ENCODE measurements at regions not wholly inside any gene's neighbourhood (a gene's known extent, or its start where the extent isn't known, plus 50 kb on each side); places are given as distances from the start of the nearest gene placed in this dataset.

- H3K27me3 ChIP-seq, result no peaks in the 10 kb centered on the region
These were observed 194.3 kb upstream of the GRAMD2B start for GRCh38 chr5:126228934-126229333.

GRCh38 chr5:126233256-126233655 is 190.0 kb upstream of the GRAMD2B start:
- TF ChIP-seq EZH2phosphoT487 (IDR thresholded peaks at IDR 0.05), result no peak
- TF ChIP-seq, protein P1, sequence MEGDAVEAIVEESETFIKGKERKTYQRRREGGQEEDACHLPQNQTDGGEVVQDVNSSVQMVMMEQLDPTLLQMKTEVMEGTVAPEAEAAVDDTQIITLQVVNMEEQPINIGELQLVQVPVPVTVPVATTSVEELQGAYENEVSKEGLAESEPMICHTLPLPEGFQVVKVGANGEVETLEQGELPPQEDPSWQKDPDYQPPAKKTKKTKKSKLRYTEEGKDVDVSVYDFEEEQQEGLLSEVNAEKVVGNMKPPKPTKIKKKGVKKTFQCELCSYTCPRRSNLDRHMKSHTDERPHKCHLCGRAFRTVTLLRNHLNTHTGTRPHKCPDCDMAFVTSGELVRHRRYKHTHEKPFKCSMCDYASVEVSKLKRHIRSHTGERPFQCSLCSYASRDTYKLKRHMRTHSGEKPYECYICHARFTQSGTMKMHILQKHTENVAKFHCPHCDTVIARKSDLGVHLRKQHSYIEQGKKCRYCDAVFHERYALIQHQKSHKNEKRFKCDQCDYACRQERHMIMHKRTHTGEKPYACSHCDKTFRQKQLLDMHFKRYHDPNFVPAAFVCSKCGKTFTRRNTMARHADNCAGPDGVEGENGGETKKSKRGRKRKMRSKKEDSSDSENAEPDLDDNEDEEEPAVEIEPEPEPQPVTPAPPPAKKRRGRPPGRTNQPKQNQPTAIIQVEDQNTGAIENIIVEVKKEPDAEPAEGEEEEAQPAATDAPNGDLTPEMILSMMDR (IDR thresholded peaks at IDR 0.05), result no peak
- no peak for TF ChIP-seq EZH2 (IDR thresholded peaks at IDR 0.05)

More at GRCh38 chr5:126228934-126229333, 194.3 kb upstream of the GRAMD2B start:
- Histone ChIP-seq H3K79me2 (ENCODE audit: low read depth) (no peaks in the 10 kb centered on the region), H3K9ac (no peak overlapping the region), H3K4me2 (no peak overlapping the region), H3F3A (ENCODE audit: low read depth) (no peaks in the 10 kb centered on the region), H3K9me3 (ENCODE audit: low read depth) (no peaks in the 10 kb centered on the region), H4K20me1 (ENCODE audit: low read depth) (no peaks in the 10 kb centered on the region), H3K4me3 (no peak overlapping the region), H3K27ac (no peak overlapping the region), H2AFZ (replicated peaks) (no peak overlapping the region), H3K36me3 (no peaks in the 10 kb centered on the region), H3K4me1 (no peaks in the 10 kb centered on the region)
- Mint-ChIP-seq H3K27me3 (ENCODE audit: insufficient read depth, low read depth) (peaks cover 3% of the 10 kb centered on the region), H3K36me3 (no peaks in the 10 kb centered on the region), H3K4me1 (no peaks in the 10 kb centered on the region), H3K27ac (no peak overlapping the region), H3K9me3 (peaks cover 40% of the 10 kb centered on the region), H3K4me3 (no peak overlapping the region)
- TF ChIP-seq, protein P1 (IDR thresholded peaks at IDR 0.05), result no peak
- TF ChIP-seq EZH2phosphoT487 (IDR thresholded peaks at IDR 0.05), result no peak
- no peak for TF ChIP-seq EZH2 (IDR thresholded peaks at IDR 0.05)
- DNase-seq (ENCODE audit: low spot score), result no peak

GRCh38 chr5:126234563-126235195 is 188.5 kb upstream of the GRAMD2B start:
- peaks cover 2% of the 10 kb centered on the region for H3K27me3 Mint-ChIP-seq (ENCODE audit: insufficient read depth, low read depth)
- H3K4me1 ChIP-seq, result peaks cover 10% of the 10 kb centered on the region
- H3F3A ChIP-seq (ENCODE audit: low read depth), result no peaks in the 10 kb centered on the region
- H3K27me3 ChIP-seq, result no peaks in the 10 kb centered on the region
- DNase-seq (ENCODE audit: low spot score), result peak; percentile 71
- no peak overlapping the region for H3K4me2 ChIP-seq
- no peak overlapping the region for H3K4me3 ChIP-seq
- no peak overlapping the region for H3K27ac ChIP-seq
- H4K20me1 ChIP-seq (ENCODE audit: low read depth), result no peaks in the 10 kb centered on the region
- H3K9ac ChIP-seq, result no peak overlapping the region
- H3K36me3 ChIP-seq, result no peaks in the 10 kb centered on the region
- H3K9me3 Mint-ChIP-seq, result peaks cover 19% of the 10 kb centered on the region
- H3K27ac Mint-ChIP-seq, result peak overlapping the region; percentile 11
- peaks cover 2% of the 10 kb centered on the region for H3K4me1 Mint-ChIP-seq
- peak overlapping the region; percentile 91 for H2AFZ ChIP-seq (replicated peaks)
- no peaks in the 10 kb centered on the region for H3K79me2 ChIP-seq (ENCODE audit: low read depth)
- H3K9me3 ChIP-seq (ENCODE audit: low read depth), result no peaks in the 10 kb centered on the region
- TF ChIP-seq, protein P1 (IDR thresholded peaks at IDR 0.05), result peak; percentile 85
- TF ChIP-seq EZH2 (IDR thresholded peaks at IDR 0.05), result no peak
- no peak overlapping the region for H3K4me3 Mint-ChIP-seq
- no peaks in the 10 kb centered on the region for H3K36me3 Mint-ChIP-seq

More at GRCh38 chr5:126233256-126233655, 190.0 kb upstream of the GRAMD2B start:
- no peaks in the 10 kb centered on the region for H3F3A ChIP-seq (ENCODE audit: low read depth)
- H4K20me1 ChIP-seq (ENCODE audit: low read depth), result no peaks in the 10 kb centered on the region
- H3K36me3 ChIP-seq, result no peaks in the 10 kb centered on the region
- no peaks in the 10 kb centered on the region for H3K9me3 ChIP-seq (ENCODE audit: low read depth)
- no peak overlapping the region for H3K27ac ChIP-seq
- H3K9ac ChIP-seq, result no peak overlapping the region
- H3K4me1 Mint-ChIP-seq, result peaks cover 2% of the 10 kb centered on the region
- no peaks in the 10 kb centered on the region for H3K27me3 ChIP-seq
- no peak for DNase-seq (ENCODE audit: low spot score)
- no peak overlapping the region for H3K4me3 Mint-ChIP-seq
- no peak overlapping the region for H3K27ac Mint-ChIP-seq
- no peaks in the 10 kb centered on the region for H3K36me3 Mint-ChIP-seq
- peaks cover 10% of the 10 kb centered on the region for H3K4me1 ChIP-seq
- H3K4me3 ChIP-seq, result no peak overlapping the region
- no peak overlapping the region for H3K4me2 ChIP-seq
- no peaks in the 10 kb centered on the region for H3K79me2 ChIP-seq (ENCODE audit: low read depth)
- H3K9me3 Mint-ChIP-seq, result peaks cover 25% of the 10 kb centered on the region
- H2AFZ ChIP-seq (replicated peaks), result peak overlapping the region; percentile 91
- peaks cover 3% of the 10 kb centered on the region for H3K27me3 Mint-ChIP-seq (ENCODE audit: insufficient read depth, low read depth)
